Mesenchymal stem cell (in vitro differentiated cells and primary cell): ENCODE measurements at regions not wholly inside any gene's neighbourhood (a gene's known extent, or its start where the extent isn't known, plus 50 kb on each side); places are given as distances from the start of the nearest gene placed in this dataset.

Experiments used
- DNase-seq: peaks from one replicate; pipeline ENCODE4 v3.0.0-alpha.2; 2013
- H2AFZ ChIP-seq: one replicate; pipeline ENCODE4 v1.6.1; 2013; ENCODE audit warnings: low read depth, mild to moderate bottlenecking, control low read depth, inconsistent platforms, low read length, moderate library complexity
- H2AK5ac ChIP-seq: 2 replicates; pipeline ENCODE4 v1.6.1; 2013; ENCODE audit warnings: low read length, moderate library complexity, mild to moderate bottlenecking, inconsistent platforms; ENCODE audit not compliant: severe bottlenecking
- H2BK120ac ChIP-seq: one replicate; pipeline ENCODE4 v1.6.1; 2013; ENCODE audit warnings: low read depth, mild to moderate bottlenecking, inconsistent platforms, low read length, moderate library complexity
- H2BK12ac ChIP-seq, 2 experiments: one replicate each; pipeline ENCODE4 v1.6.1; 2013; ENCODE audit warnings: inconsistent platforms in 2 of 2, low read length in 2 of 2, mild to moderate bottlenecking in 2 of 2, moderate library complexity in 2 of 2, control low read depth in 1 of 2
- H2BK15ac ChIP-seq: one replicate; pipeline ENCODE4 v1.6.1; 2013; ENCODE audit warnings: mild to moderate bottlenecking, low read depth, inconsistent platforms; ENCODE audit not compliant: poor library complexity, severe bottlenecking
- H2BK5ac ChIP-seq: 2 replicates; pipeline ENCODE4 v1.6.1; 2013; ENCODE audit warnings: low read depth, mild to moderate bottlenecking, low read length, control low read depth, inconsistent platforms; ENCODE audit not compliant: poor library complexity, severe bottlenecking
- H3K14ac ChIP-seq, 2 experiments: one replicate each; pipeline ENCODE4 v1.6.1; 2013; ENCODE audit warnings: inconsistent platforms in 2 of 2, low read length in 2 of 2, control low read depth in 1 of 2, mild to moderate bottlenecking in 1 of 2, moderate library complexity in 1 of 2
- H3K18ac ChIP-seq, 2 experiments: one replicate each; pipeline ENCODE4 v1.6.1; 2013; ENCODE audit warnings: inconsistent platforms in 2 of 2, low read length in 2 of 2, control low read depth in 1 of 2, low read depth in 1 of 2, mild to moderate bottlenecking in 1 of 2
- H3K23ac ChIP-seq, 2 experiments: one replicate each; pipeline ENCODE4 v1.6.1; 2013; ENCODE audit warnings: inconsistent platforms in 2 of 2, low read length in 2 of 2, mild to moderate bottlenecking in 2 of 2, moderate library complexity in 2 of 2, control low read depth in 1 of 2
- H3K27ac ChIP-seq: 2 replicates; pipeline ENCODE4 v1.5.1; 2013; ENCODE audit warnings: mild to moderate bottlenecking, moderate library complexity, low read length, control low read depth, inconsistent platforms; ENCODE audit not compliant: poor library complexity, severe bottlenecking
- H3K27me3 ChIP-seq, 2 experiments: 2 replicates each; pipeline versions ENCODE4 v1.6.1 to v1.7.0; 2013; ENCODE audit warnings: low read length in 2 of 2, mild to moderate bottlenecking in 2 of 2, moderate library complexity in 2 of 2, control low read depth in 1 of 2, inconsistent platforms in 1 of 2; ENCODE audit not compliant: control insufficient read depth in 1 of 2, insufficient read depth in 1 of 2
- H3K36me3 ChIP-seq, 2 experiments: 2 replicates each; pipeline versions ENCODE4 v1.6.1 to v1.7.0; 2013; ENCODE audit warnings: low read length in 2 of 2, control low read depth in 1 of 2, inconsistent platforms in 1 of 2, low read depth in 1 of 2, mild to moderate bottlenecking in 1 of 2; ENCODE audit not compliant: insufficient read depth in 2 of 2, control insufficient read depth in 1 of 2
- H3K4ac ChIP-seq, 2 experiments: one replicate each; pipeline ENCODE4 v1.6.1; 2013; ENCODE audit warnings: inconsistent platforms in 2 of 2, low read length in 2 of 2, mild to moderate bottlenecking in 2 of 2, moderate library complexity in 2 of 2, control low read depth in 1 of 2, low read depth in 1 of 2
- H3K4me1 ChIP-seq: 2 replicates; pipeline ENCODE4 v1.6.1; 2013; ENCODE audit warnings: low read depth, low read length, control low read depth; ENCODE audit not compliant: control insufficient read depth, insufficient read depth
- H3K4me2 ChIP-seq: 2 replicates; pipeline ENCODE4 v1.6.1; 2013; ENCODE audit warnings: low read length, mild to moderate bottlenecking, inconsistent platforms; ENCODE audit not compliant: poor library complexity, severe bottlenecking
- H3K4me3 ChIP-seq, 2 experiments: 2 replicates each; pipeline versions ENCODE4 v1.5.1 to v1.7.0; 2013; ENCODE audit warnings: low read length in 2 of 2, mild to moderate bottlenecking in 2 of 2, control low read depth in 1 of 2, low read depth in 1 of 2; ENCODE audit not compliant: insufficient read depth in 1 of 2
- H3K79me1 ChIP-seq: replicated peaks from 2 replicates; pipeline ENCODE4 v1.6.1; 2013; ENCODE audit warnings: mild to moderate bottlenecking, control low read depth, low read length, inconsistent platforms; ENCODE audit not compliant: poor library complexity, severe bottlenecking
- H3K9ac ChIP-seq: 2 replicates; pipeline ENCODE4 v1.7.0; 2013; ENCODE audit warnings: mild to moderate bottlenecking, low read length, moderate library complexity
- H3K9me3 ChIP-seq: 2 replicates; pipeline ENCODE4 v1.7.0; 2013; ENCODE audit warnings: mild to moderate bottlenecking, low read length; ENCODE audit not compliant: control insufficient read depth
- H4K8ac ChIP-seq: one replicate; pipeline ENCODE4 v1.6.1; 2013; ENCODE audit warnings: inconsistent platforms, mild to moderate bottlenecking, low read length, moderate library complexity
- H4K91ac ChIP-seq: one replicate; pipeline ENCODE4 v1.6.1; 2013; ENCODE audit warnings: mild to moderate bottlenecking, low read length, inconsistent platforms
- WGBS: methylation state at CpG from one replicate; pipeline ENCODE4 v1.1.7; 2013; ENCODE audit warnings: mixed read lengths; 5-methylcytosine and 5-hydroxymethylcytosine counted together

GRCh38 chr20:24781418-24781980 is 167.6 kb upstream of the CST7 start:
- peak; percentile 8 for DNase-seq
- H3K4me3 ChIP-seq: no peak overlapping the region
- no peaks in the 10 kb centered on the region for H3K79me1 ChIP-seq
- no peak overlapping the region for H4K8ac ChIP-seq
- H4K91ac ChIP-seq: no peak overlapping the region
- 71% methylated on average over 7 of the region's 8 CpGs for WGBS
- H3K18ac ChIP-seq: no peak overlapping the region
- no peak overlapping the region for H2BK12ac ChIP-seq
- H3K14ac ChIP-seq: no peak overlapping the region
- H3K4me2 ChIP-seq: no peak overlapping the region
- H3K9me3 ChIP-seq: no peaks in the 10 kb centered on the region
- H3K27ac ChIP-seq: no peak overlapping the region
- no peak overlapping the region for H3K4ac ChIP-seq
- no peak overlapping the region for H2BK120ac ChIP-seq
- H3K27me3 ChIP-seq: peaks cover 0 to 73% of the 10 kb centered on the region in 2 experiments
- no peak overlapping the region for H3K9ac ChIP-seq
- no peak overlapping the region for H3K23ac ChIP-seq
- no peaks in the 10 kb centered on the region for H3K36me3 ChIP-seq
- no peak overlapping the region for H2BK15ac ChIP-seq
- H2BK5ac ChIP-seq: no peak overlapping the region
- no peak overlapping the region for H2AFZ ChIP-seq
- H3K4me1 ChIP-seq: peaks cover 25% of the 10 kb centered on the region
- H2AK5ac ChIP-seq: no peak overlapping the region

GRCh38 chr20:24782301-24782700 is 166.8 kb upstream of the CST7 start:
- Histone ChIP-seq H3K14ac (no peak overlapping the region), H3K23ac (no peak overlapping the region), H2BK15ac (no peak overlapping the region), H2BK120ac (no peak overlapping the region), H2AFZ (no peak overlapping the region), H3K27me3 (peaks cover 0 to 74% of the 10 kb centered on the region in 2 experiments), H2AK5ac (no peak overlapping the region), H3K27ac (no peak overlapping the region), H2BK5ac (no peak overlapping the region), H3K4me3 (no peak overlapping the region), H3K9ac (no peak overlapping the region), H3K4me2 (no peak overlapping the region), H3K4ac (no peak overlapping the region), H3K18ac (no peak overlapping the region), H3K79me1 (no peaks in the 10 kb centered on the region), H3K9me3 (no peaks in the 10 kb centered on the region), H3K4me1 (peaks cover 27% of the 10 kb centered on the region), H4K91ac (no peak overlapping the region), H4K8ac (no peak overlapping the region), H2BK12ac (no peak overlapping the region), H3K36me3 (no peaks in the 10 kb centered on the region)
- no peak for DNase-seq
- 93% methylated on average over 11 of the region's 11 CpGs for WGBS

GRCh38 chr20:24782801-24783630 is 166.1 kb upstream of the CST7 start:
- Histone ChIP-seq H3K18ac (no peak overlapping the region), H3K36me3 (no peaks in the 10 kb centered on the region), H3K14ac (no peak overlapping the region), H3K23ac (no peak overlapping the region), H4K8ac (no peak overlapping the region), H3K79me1 (no peaks in the 10 kb centered on the region), H2AFZ (no peak overlapping the region), H3K9me3 (no peaks in the 10 kb centered on the region), H3K27me3 (peaks cover 0 to 75% of the 10 kb centered on the region in 2 experiments), H3K4me2 (no peak overlapping the region), H2BK5ac (no peak overlapping the region), H2BK12ac (no peak overlapping the region), H3K4me3 (no peak overlapping the region), H4K91ac (no peak overlapping the region), H2BK120ac (no peak overlapping the region), H3K4me1 (peaks cover 27% of the 10 kb centered on the region), H2BK15ac (no peak overlapping the region), H3K9ac (no peak overlapping the region), H2AK5ac (no peak overlapping the region), H3K4ac (no peak overlapping the region), H3K27ac (no peak overlapping the region)
- no peak for DNase-seq
- WGBS: 67% methylated on average over 11 of the region's 12 CpGs

- Histone ChIP-seq H3K4me3 (no peak overlapping the region), H2AK5ac (no peak overlapping the region), H2BK5ac (no peak overlapping the region), H3K9me3 (no peaks in the 10 kb centered on the region), H3K27ac (no peak overlapping the region), H3K14ac (no peak overlapping the region), H2BK15ac (peak overlapping the region; percentile 50), H3K4ac (no peak overlapping the region), H3K4me1 (peaks cover 25% of the 10 kb centered on the region), H3K23ac (no peak overlapping the region), H4K8ac (no peak overlapping the region), H3K4me2 (no peak overlapping the region), H2BK120ac (no peak overlapping the region), H3K36me3 (no peaks in the 10 kb centered on the region), H3K18ac (no peak overlapping the region), H3K79me1 (no peaks in the 10 kb centered on the region), H3K9ac (no peak overlapping the region), H3K27me3 (peaks cover 0 to 72% of the 10 kb centered on the region in 2 experiments), H2BK12ac (no peak overlapping the region), H2AFZ (no peak overlapping the region), H4K91ac (no peak overlapping the region)
- 78% methylated on average over 8 of the region's 9 CpGs for WGBS
- no peak for DNase-seq
Observed at GRCh38 chr20:24783631-24784492, 165.2 kb upstream of the CST7 start.
